Stimulated activated CD8-positive, alpha-beta memory T cell treated with anti-CD3 and anti-CD28 coated beads, Interleukin-4, amount 100 ng/mL, for 1 hour (primary cell): ENCODE measurements at regions not wholly inside any gene's neighbourhood (a gene's known extent, or its start where the extent isn't known, plus 50 kb on each side); places are given as distances from the start of the nearest gene placed in this dataset.

Source experiments
- DNase-seq, 2 donors: peaks; one replicate each; pipeline ENCODE4 v3.0.0-alpha.2; 2020; ENCODE audit warnings: low read depth in 2 of 2, low spot score in 1 of 2

- no peak for DNase-seq
Observed at GRCh38 chr5:5077236-5077635, 62.9 kb upstream of the ADAMTS16 start.

- DNase-seq, result no peak
Observed at GRCh38 chr5:5078009-5078897, 61.9 kb upstream of the ADAMTS16 start.

GRCh38 chr5:5079876-5080275 lies 60.3 kb upstream of the ADAMTS16 start:
- no peak for DNase-seq

- no peak for DNase-seq
Observed at GRCh38 chr5:5080790-5081189, 59.3 kb upstream of the ADAMTS16 start.

- no peak for DNase-seq
Observed at GRCh38 chr5:5085381-5085780, 54.7 kb upstream of the ADAMTS16 start.

- DNase-seq, result no peak
Observed at GRCh38 chr5:5089895-5090649, 50.1 kb upstream of the ADAMTS16 start.
